Inferior parietal cortex (tissue), 1 donor: ENCODE measurements at regions not wholly inside any gene's neighbourhood (a gene's known extent, or its start where the extent isn't known, plus 50 kb on each side); places are given as distances from the start of the nearest gene placed in this dataset.

Source experiments
- DNase-seq: peaks from one replicate; pipeline ENCODE4 v3.0.0-alpha.2; 2016; ENCODE audit errors: extremely low spot score

- DNase-seq, result no peak
These were observed 324.3 kb downstream of the GPAT3 start for GRCh38 chr4:83860200-83860599.

GRCh38 chr4:83858131-83858530 lies 322.2 kb downstream of the GPAT3 start:
- DNase-seq, result no peak

- no peak for DNase-seq
These were observed 319.1 kb downstream of the GPAT3 start for GRCh38 chr4:83855044-83855443.

GRCh38 chr4:83852085-83852451 lies 316.2 kb downstream of the GPAT3 start:
- DNase-seq, result no peak

GRCh38 chr4:83851261-83852084 lies 315.6 kb downstream of the GPAT3 start:
- no peak for DNase-seq

GRCh38 chr4:83850435-83850834 lies 314.5 kb downstream of the GPAT3 start:
- no peak for DNase-seq

- no peak for DNase-seq
These were observed 310.4 kb downstream of the GPAT3 start for GRCh38 chr4:83846193-83846830.

GRCh38 chr4:83839615-83840014 lies 303.7 kb downstream of the GPAT3 start:
- no peak for DNase-seq

- no peak for DNase-seq
These were observed 301.9 kb downstream of the GPAT3 start for GRCh38 chr4:83837614-83838308.

GRCh38 chr4:83833920-83834319 lies 298.0 kb downstream of the GPAT3 start:
- DNase-seq, result no peak

GRCh38 chr4:83832110-83832825 lies 296.4 kb downstream of the GPAT3 start:
- DNase-seq, result no peak

GRCh38 chr4:83831588-83831987 lies 295.7 kb downstream of the GPAT3 start:
- no peak for DNase-seq

GRCh38 chr4:83830138-83830888 lies 294.4 kb downstream of the GPAT3 start:
- no peak for DNase-seq

GRCh38 chr4:83828601-83829000 lies 292.7 kb downstream of the GPAT3 start:
- no peak for DNase-seq

- no peak for DNase-seq
These were observed 285.6 kb downstream of the GPAT3 start for GRCh38 chr4:83821493-83821892.

GRCh38 chr4:83819582-83819981 lies 283.7 kb downstream of the GPAT3 start:
- DNase-seq, result no peak

- no peak for DNase-seq
These were observed 274.5 kb downstream of the GPAT3 start for GRCh38 chr4:83810428-83810827.

- DNase-seq, result no peak
These were observed 273.7 kb downstream of the GPAT3 start for GRCh38 chr4:83809581-83809980.

- no peak for DNase-seq
These were observed 257.6 kb downstream of the GPAT3 start for GRCh38 chr4:83793481-83793880.

GRCh38 chr4:83785891-83786290 lies 250.0 kb downstream of the GPAT3 start:
- no peak for DNase-seq

GRCh38 chr4:83783215-83783614 lies 247.3 kb downstream of the GPAT3 start:
- DNase-seq, result no peak
